ENCODE measurements at regions not wholly inside any gene's neighbourhood (a gene's known extent, or its start where the extent isn't known, plus 50 kb on each side); places are given as distances from the start of the nearest gene placed in this dataset.

GRCh38 chr4:178137732-178138471, 695.7 kb upstream of the AGA start:
- TF ChIP-seq, protein P1, sequence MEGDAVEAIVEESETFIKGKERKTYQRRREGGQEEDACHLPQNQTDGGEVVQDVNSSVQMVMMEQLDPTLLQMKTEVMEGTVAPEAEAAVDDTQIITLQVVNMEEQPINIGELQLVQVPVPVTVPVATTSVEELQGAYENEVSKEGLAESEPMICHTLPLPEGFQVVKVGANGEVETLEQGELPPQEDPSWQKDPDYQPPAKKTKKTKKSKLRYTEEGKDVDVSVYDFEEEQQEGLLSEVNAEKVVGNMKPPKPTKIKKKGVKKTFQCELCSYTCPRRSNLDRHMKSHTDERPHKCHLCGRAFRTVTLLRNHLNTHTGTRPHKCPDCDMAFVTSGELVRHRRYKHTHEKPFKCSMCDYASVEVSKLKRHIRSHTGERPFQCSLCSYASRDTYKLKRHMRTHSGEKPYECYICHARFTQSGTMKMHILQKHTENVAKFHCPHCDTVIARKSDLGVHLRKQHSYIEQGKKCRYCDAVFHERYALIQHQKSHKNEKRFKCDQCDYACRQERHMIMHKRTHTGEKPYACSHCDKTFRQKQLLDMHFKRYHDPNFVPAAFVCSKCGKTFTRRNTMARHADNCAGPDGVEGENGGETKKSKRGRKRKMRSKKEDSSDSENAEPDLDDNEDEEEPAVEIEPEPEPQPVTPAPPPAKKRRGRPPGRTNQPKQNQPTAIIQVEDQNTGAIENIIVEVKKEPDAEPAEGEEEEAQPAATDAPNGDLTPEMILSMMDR (IDR thresholded peaks at IDR 0.05) = no peak
- TF ChIP-seq POLR2A (IDR thresholded peaks at IDR 0.05) = no peak

Measured in vagina (tissue), 2 donors.